ENCODE measurements at regions not wholly inside any gene's neighbourhood (a gene's known extent, or its start where the extent isn't known, plus 50 kb on each side); places are given as distances from the start of the nearest gene placed in this dataset.

DNA sequence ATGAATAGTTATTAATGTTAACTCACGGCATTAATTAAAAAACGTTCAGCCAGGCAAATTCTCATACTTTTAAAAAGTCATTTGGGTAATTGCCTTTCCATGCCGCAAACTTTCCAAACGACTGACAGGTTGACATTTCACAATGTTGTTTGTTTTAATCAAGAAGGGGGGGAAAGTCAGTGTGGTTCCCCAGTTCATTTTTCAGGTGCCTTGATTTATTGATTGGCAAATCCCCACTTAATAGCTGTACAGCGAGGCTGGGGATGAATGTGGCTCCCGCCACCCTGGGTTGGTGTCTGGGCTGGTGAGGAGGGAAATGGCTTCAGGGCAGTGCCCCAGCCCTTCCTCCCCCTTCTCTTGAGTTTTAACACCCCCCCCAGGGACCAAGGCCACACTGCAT, 318.0 kb downstream of the SOX9 start:
- Histone ChIP-seq H3K36me3 (no peaks in the 10 kb centered on the region), H3K4me1 (peaks cover 0 to 1% (median 0%) of the 10 kb centered on the region in 4 donors), H3K4me3 (no peak overlapping the region), H3K27me3 (no peaks in the 10 kb centered on the region), H3K9me3 (no peaks in the 10 kb centered on the region), H3K27ac (no peak overlapping the region)
- no peak for DNase-seq
- no peak for TF ChIP-seq POLR2A (IDR thresholded peaks at IDR 0.05)
- TF ChIP-seq, protein P1, sequence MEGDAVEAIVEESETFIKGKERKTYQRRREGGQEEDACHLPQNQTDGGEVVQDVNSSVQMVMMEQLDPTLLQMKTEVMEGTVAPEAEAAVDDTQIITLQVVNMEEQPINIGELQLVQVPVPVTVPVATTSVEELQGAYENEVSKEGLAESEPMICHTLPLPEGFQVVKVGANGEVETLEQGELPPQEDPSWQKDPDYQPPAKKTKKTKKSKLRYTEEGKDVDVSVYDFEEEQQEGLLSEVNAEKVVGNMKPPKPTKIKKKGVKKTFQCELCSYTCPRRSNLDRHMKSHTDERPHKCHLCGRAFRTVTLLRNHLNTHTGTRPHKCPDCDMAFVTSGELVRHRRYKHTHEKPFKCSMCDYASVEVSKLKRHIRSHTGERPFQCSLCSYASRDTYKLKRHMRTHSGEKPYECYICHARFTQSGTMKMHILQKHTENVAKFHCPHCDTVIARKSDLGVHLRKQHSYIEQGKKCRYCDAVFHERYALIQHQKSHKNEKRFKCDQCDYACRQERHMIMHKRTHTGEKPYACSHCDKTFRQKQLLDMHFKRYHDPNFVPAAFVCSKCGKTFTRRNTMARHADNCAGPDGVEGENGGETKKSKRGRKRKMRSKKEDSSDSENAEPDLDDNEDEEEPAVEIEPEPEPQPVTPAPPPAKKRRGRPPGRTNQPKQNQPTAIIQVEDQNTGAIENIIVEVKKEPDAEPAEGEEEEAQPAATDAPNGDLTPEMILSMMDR (IDR thresholded peaks at IDR 0.05) = no peak

DNA sequence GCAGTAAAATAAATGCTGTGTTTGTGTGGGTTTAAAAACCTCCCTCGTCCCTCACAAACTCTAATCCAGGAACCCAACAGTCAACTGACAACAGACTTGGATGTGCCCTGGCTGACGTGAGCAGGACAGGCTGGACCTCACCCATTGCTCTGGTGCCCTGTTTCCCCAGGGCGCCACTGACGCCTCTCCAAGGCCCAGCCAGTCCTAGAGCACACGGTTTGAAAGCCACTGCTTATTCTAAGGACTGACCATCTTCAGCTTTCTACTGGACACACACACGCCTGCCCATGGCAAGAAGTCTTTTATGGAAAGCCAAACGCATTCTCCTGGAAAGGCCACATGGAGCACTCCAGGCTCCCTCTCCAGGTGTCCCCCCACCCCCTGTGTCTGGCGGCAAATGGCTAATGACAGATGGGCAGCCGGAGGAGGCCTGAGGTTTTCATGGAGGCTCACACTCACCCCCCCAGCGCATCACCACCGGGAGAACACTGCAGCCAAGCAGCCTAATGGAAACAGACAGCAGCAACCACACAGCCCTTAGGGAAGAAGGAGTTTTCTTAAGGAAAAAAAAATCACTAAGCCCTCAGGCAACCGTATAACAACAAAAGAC, 319.2 kb downstream of the SOX9 start:
- TF ChIP-seq, protein P1 (IDR thresholded peaks at IDR 0.05) = no peak
- no peak for TF ChIP-seq POLR2A (IDR thresholded peaks at IDR 0.05)
- no peak for DNase-seq
- peaks cover 0 to 13% (median 0%) of the 10 kb centered on the region in 4 donors for H3K4me1 ChIP-seq
- H3K4me3 ChIP-seq = no peak overlapping the region
- no peak overlapping the region for H3K27ac ChIP-seq
- no peaks in the 10 kb centered on the region for H3K9me3 ChIP-seq
- H3K36me3 ChIP-seq = no peaks in the 10 kb centered on the region
- no peaks in the 10 kb centered on the region for H3K27me3 ChIP-seq

DNA sequence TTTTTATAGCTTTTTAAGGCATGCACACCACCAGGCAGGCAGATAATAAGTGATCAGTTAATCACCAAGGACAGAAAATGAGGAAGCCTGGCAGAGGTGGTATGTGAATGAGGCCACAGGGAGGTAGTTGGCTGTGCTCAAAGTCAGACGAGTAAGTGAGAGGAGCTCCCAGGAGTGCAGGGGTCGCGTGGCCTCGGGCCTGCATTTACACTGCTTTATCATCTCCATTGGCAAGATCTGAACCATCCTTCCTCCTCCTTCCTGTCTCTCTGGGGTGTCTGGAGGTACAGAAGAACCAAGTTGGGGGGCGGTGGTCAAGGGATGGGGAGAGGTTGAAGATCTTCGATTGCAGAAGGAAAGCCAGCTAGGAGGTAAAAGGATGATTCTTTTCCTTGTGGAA, 320.1 kb downstream of the SOX9 start:
- Histone ChIP-seq H3K27me3 (no peaks in the 10 kb centered on the region), H3K4me1 (peaks cover 0 to 23% (median 2%) of the 10 kb centered on the region in 4 donors), H3K4me3 (no peak overlapping the region), H3K27ac (no peak overlapping the region), H3K36me3 (no peaks in the 10 kb centered on the region), H3K9me3 (no peaks in the 10 kb centered on the region)
- no peak for DNase-seq
- TF ChIP-seq, protein P1 (IDR thresholded peaks at IDR 0.05) = no peak
- TF ChIP-seq POLR2A (IDR thresholded peaks at IDR 0.05) = no peak

DNA sequence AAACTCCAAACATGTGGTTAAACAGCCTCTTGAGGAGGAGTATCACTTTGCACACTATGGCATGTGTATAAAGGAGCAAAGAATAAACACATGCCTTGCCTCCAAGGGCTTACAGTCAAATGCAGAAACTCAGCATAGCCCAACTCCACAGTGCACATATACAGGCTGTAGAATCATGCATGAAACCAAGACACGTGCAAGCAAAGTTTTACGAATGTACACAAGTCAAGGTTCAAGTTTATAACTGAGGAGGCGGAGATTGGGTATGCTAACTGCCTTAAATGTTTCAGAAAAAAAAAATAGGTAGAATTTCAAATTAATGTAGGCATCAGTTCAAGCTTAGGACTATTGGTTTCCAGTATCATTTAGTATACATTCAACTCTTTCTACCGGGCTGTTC, 321.1 kb downstream of the SOX9 start:
- Histone ChIP-seq H3K4me1 (peaks cover 0 to 33% (median 2%) of the 10 kb centered on the region in 4 donors), H3K36me3 (no peaks in the 10 kb centered on the region), H3K4me3 (no peak overlapping the region), H3K27ac (peak overlapping the region in 1 of 4 donors; percentile 9), H3K27me3 (no peaks in the 10 kb centered on the region), H3K9me3 (no peaks in the 10 kb centered on the region)
- TF ChIP-seq POLR2A (IDR thresholded peaks at IDR 0.05) = no peak
- TF ChIP-seq, protein P1 (IDR thresholded peaks at IDR 0.05) = no peak
- DNase-seq = no peak

DNA sequence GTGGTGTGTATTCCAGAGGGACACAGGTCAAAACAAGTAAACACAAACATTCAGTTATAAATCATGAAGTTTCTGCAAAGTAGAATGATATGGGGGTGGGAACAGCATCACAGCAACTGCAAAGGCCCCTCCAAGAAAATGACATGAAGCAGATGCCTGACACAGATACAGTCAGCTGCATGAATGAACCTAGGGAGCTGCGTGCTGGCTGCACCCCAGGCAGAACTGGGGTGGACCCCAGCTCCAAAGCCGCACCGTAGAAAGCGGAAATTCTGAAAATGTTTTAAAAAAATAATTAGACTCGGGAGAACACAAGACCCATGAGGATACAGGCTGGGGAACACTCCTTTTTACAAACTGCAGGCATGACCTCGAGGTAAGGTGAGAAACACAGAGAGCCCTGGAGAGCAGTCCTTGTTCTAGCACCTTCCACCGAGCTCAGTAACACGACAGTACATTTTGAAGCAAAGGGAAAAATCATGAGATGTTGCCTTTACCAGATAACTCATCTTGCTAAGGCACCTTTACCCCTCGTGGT, 323.8 kb downstream of the SOX9 start:
- Histone ChIP-seq H3K27me3 (no peaks in the 10 kb centered on the region), H3K36me3 (no peaks in the 10 kb centered on the region), H3K9me3 (no peaks in the 10 kb centered on the region), H3K4me1 (peaks cover 0 to 36% (median 2%) of the 10 kb centered on the region in 4 donors), H3K27ac (peak overlapping the region in 3 of 4 donors; percentile 75 to 93 (median 86)), H3K4me3 (no peak overlapping the region)
- no peak for DNase-seq
- TF ChIP-seq POLR2A (IDR thresholded peaks at IDR 0.05) = no peak

DNA sequence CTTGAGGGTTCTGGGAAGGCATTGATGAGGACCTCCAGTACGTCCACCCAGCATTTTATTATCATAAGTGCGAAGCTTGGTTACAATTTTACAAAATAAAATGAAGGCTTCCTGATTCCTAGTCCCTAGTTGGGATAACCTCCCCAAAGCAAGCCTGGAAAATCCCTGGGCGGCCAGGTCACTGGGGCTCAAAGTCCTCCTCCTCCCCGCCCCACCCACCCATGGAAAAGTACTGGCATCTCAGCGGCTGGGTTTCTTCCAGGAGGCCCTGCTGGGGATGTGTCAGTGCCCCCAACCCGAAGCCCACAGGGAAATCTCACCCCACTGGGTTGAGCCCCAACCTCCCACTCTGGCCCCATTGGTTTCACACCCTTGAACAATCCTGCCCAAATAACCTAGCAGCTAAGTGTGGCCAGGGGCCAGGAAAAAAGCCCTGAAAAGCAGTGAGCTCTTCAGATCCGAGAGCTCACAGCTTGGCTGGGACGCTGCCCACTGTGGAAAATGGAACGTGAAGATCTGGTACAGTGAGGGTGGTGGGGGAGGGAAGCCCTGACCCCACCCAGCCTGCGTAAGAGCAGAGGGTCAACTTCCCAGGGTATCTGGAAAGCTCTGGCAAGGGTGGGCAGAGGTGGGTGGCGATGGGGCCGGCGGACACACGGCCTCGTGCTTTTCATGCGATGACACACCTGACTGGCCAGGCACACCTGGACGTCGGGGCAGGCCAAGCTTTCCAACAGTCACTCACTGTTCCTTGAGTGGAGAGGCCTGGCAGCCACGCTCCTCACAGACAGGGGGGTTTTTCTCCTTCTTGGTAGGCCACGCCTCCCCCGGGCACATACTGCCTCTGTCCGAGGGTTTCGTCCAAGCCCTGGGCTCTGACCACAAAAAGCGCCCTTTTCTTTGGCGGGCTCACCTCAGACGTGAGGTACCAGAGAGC, 324.5 kb downstream of the SOX9 start:
- peak in 2 of 3 donors; percentile 74 to 87 for DNase-seq
- Histone ChIP-seq H3K4me1 (peaks cover 0 to 36% (median 2%) of the 10 kb centered on the region in 4 donors), H3K27me3 (no peaks in the 10 kb centered on the region), H3K9me3 (no peaks in the 10 kb centered on the region), H3K36me3 (no peaks in the 10 kb centered on the region), H3K4me3 (no peak overlapping the region), H3K27ac (peak overlapping the region in 3 of 4 donors; percentile 75 to 93 (median 86))
- TF ChIP-seq POLR2A (IDR thresholded peaks at IDR 0.05) = no peak
- TF ChIP-seq, protein P1 (IDR thresholded peaks at IDR 0.05) = no peak

Measured in Peyer's patch (tissue), 4 donors.